ENCODE measurements at regions not wholly inside any gene's neighbourhood (a gene's known extent, or its start where the extent isn't known, plus 50 kb on each side); places are given as distances from the start of the nearest gene placed in this dataset.
"Not testable (repeated sequence)": the region's sequence is repeated elsewhere in the genome, so short reads cannot be mapped to it uniquely, and the experiment has no call there.

GRCh38 chr7:53413021-53413420 lies 377.6 kb downstream of the POM121L12 start:
- DNase-seq = no peak

DNA sequence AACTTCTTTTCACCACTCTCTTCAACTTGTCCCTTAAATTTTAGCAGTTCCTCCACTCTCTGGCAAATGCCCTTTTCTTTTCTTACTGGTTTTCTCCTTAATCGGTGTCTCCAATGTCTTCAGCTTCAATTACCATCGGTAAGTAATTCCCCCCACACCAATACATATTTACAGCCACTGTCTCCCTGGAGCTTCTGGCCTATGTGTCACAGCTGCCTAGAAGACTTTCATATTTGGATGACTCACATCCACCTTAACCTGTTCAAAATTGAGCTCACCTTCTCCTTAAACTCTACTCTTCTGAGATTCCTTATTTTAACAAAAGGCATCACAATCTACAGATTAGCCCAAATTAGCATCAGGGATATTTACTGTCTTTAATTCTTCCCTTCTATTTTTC lies 380.4 kb downstream of the POM121L12 start:
- DNase-seq = no peak

GRCh38 chr7:53418834-53419482 lies 383.5 kb downstream of the POM121L12 start:
- no peak for DNase-seq

DNA sequence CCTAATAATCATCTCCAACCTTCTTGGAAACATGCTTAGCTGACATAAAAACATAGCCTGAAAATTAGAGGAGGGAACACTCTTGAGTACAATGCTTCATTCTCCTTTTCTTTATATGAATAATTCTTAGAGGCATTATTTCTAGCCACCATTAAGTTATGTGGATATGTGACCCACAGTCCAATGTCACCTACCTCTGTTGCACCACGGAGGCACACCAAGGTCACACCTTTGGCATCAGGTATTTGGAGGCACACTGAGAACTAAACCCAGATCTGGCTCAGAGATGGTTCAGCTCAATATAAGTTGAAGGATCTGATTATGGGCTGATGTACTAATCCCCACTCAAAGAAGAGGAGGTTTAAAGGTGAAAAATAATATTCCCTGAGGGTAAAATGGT lies 385.1 kb downstream of the POM121L12 start:
- no peak for DNase-seq

DNA sequence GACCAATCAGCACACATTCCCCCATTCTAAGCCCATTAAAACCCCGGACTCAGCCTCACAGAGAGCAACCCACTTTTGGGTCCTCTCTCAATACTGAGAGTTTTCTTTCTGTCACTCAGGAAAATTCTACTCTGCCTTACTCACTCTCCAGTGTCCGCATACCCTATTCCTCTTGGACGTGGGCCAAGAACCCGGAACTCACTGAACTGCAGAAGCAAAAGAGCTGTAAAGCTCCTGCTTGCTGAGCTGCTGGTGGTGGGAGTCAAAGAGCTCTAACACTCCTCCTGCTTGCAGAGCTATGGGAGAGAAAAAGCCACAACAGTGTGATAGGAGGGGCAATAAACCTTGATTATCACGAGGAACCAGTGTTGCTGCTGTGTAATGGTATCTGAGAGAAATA lies 386.9 kb downstream of the POM121L12 start:
- no peak for DNase-seq

DNA sequence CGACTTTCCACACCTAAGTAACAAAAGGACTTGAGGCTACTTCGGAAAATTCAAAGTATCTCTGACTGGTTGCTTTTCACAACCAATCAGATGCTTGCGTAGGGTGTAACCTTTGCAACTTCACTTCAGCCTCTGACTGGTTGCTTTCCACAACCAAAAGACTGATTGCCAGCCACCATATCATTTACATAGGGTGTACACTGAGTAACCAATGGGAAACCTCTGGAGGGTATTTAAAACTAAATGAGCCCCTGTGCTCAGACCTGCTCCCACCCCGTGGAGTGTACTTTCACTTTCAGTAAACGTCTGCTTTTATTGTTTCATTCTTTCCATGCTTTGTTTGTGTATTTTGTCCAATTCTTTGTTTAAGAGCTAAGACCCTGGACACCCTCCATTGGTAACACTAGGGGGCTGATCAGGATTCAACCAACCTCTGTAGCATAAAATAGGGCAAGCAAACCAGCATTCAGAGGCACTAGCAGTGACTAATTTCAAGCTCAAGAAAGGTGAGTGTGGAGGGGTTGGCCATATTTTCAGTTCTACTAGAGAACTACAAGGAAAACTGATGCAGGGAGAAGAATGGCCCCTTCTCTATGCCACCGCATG lies 390.8 kb downstream of the POM121L12 start:
- DNase-seq = no peak

- no peak for DNase-seq
Observed at GRCh38 chr7:53428045-53428444, 392.6 kb downstream of the POM121L12 start.

DNA sequence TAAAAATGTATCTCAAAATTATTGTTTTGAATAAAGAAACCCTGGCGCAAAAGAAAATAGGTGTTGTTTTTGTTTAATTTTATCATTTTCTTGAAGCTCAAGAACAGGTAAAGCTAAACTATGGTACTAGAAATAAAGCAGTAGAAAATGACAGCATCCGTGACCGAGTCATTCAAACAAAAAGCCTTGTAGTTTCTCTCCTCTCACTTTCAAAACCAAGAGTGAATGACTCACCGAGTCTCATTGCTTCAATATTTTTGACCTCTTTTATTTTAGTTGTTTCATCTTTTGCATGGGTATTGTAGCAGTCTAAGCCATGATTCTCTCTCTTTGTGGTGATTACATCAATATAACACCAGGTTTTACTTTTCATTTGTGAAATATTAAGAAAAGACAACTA lies 396.5 kb downstream of the POM121L12 start:
- DNase-seq = no peak

- no peak for DNase-seq
Observed at GRCh38 chr7:53437336-53437735, 401.9 kb downstream of the POM121L12 start.

DNA sequence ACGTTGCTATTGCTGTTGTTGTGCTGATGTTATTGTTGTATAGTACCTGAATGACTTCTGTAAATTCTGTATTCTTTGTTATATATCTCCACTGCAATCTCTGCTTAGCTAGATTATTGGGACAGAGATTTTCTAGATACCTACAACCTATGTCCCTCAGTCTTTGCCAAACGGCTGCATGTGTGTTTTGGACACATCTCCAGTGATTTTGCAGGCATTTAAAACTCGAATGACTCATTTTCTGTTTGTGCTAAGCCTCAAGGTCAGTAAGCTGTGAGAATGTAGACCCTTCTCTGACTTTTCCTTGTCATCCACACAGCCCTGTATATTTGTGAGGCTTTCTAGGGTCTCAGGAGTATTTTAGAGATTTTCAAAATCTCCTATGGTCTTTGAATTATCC lies 410.7 kb downstream of the POM121L12 start:
- DNase-seq = no peak

DNA sequence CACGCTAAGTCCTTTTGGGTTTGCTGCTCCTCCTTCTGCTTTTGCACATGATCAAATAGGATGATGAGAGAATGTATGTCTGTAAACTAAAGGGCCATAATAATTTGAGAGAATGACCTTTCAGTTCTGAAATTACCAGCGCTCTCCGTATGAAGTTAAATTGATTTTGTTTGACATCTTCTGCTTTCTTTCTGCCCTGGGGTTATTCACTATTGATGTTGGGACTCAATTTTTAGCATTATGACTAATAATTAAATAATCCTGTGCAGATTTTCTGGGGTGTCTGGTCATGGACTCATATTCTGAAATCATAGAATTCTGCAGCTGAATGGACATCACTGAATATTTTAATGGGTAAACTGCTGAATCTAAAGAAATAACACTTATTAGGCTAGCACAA lies 423.2 kb downstream of the POM121L12 start:
- no peak for DNase-seq

- no peak for DNase-seq
Observed at GRCh38 chr7:53466371-53466770, 430.9 kb downstream of the POM121L12 start.

- no peak for DNase-seq
Observed at GRCh38 chr7:53470336-53470970, 435.0 kb downstream of the POM121L12 start.

- no peak for DNase-seq
Observed at GRCh38 chr7:53473371-53473770, 437.9 kb downstream of the POM121L12 start.

DNA sequence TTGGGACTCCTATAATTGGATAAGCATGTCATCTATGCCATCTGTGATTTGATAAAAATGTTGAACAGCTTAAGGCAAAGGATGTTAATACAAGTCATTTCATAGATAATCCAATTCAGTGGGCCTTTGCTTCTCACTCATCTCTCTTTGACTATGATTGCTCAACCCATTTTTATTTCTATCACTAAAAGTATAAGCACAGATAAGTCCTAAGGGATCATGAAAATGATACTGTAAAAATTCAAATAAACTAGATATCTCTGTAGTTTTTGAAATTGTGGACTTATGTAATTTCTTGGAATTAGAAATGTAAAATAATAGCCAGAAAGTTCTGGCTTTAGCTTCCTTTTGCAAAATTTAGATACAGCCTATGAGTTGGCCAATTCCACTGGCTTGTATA lies 440.3 kb downstream of the POM121L12 start:
- no peak for DNase-seq

- no peak for DNase-seq
Observed at GRCh38 chr7:53476566-53476965, 441.1 kb downstream of the POM121L12 start.

DNA sequence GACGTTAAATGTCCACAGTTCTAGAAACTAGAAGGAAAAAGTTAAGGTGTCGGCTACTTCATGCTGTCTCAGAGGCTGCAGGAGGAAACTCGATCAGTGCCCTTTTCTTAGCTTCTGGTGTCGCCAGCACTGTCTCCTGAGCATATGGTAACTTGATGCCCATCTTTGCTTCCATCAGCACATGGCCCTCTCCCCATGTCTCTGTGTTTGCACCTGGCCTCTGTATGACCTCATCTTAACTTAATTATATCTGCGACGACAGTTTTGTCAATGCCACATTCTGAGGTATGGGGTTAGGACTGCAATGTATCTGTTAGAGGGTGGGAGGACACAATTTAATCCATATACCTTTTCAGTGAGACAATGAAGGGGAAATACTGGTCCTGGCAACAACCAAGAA lies 449.9 kb downstream of the POM121L12 start:
- DNase-seq = no peak

- DNase-seq = no peak
Observed at GRCh38 chr7:53491051-53491450, 455.6 kb downstream of the POM121L12 start.

- DNase-seq = not testable (repeated sequence)
Observed at GRCh38 chr7:53495181-53495580, 459.7 kb downstream of the POM121L12 start.

DNA sequence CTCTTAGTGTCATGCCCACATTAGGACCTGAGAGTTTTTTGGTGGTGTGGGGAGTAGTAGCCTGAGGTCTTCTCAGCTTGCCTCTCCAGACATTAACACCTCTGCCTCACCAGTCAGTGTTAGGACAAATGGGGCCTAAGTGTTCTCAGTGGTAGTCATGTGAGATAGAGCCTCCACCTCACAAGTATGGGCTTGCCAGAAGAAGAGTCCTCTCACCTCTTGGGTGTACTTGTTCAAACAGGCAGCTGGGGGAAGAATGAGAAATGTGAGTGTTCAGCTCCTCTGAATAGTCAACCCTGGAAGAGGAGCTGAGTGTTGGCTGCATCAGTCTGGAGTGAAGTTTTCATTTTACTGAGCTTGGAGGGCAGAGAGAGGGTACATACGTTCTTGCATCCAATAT lies 464.6 kb downstream of the POM121L12 start:
- no peak for DNase-seq

DNA sequence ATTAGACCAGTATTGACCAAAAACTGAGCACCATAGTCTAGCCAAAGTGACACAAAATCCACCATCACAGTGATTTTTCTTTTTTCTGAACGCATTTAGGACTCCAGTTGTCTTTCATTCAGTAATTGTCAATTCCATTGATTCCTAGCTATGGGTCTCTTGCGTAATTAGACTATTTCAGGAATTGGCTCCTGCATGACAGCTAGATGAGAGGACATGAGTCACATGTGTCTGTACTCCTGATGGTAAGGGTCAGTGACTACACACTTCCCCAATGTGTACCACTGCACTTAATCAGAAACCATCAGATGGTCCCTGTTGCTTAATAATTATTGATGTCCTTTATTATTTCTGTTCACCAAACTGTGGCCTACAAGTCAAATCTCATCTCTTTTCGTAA lies 469.5 kb downstream of the POM121L12 start:
- no peak for DNase-seq

DNA sequence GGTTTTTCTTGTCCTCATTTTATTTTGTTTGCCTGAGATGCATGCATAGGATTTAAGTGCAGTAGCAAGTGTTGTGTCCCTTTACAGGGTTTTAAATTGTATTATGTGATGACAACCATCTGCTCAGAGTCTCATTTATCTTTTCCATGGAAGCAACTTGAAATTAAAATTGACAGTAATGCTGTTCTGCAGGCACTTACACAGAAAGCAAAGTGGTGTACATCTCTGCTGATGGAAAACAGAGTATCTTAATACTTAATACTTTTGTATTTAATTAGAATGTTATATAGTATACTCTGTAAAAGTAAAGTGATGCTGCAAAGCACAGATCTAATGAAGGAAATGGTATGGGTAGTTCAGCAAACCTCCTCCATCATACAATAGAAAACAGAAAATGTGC lies 482.9 kb downstream of the POM121L12 start:
- no peak for DNase-seq

GRCh38 chr7:53520841-53521240 lies 485.4 kb downstream of the POM121L12 start:
- DNase-seq = no peak

DNA sequence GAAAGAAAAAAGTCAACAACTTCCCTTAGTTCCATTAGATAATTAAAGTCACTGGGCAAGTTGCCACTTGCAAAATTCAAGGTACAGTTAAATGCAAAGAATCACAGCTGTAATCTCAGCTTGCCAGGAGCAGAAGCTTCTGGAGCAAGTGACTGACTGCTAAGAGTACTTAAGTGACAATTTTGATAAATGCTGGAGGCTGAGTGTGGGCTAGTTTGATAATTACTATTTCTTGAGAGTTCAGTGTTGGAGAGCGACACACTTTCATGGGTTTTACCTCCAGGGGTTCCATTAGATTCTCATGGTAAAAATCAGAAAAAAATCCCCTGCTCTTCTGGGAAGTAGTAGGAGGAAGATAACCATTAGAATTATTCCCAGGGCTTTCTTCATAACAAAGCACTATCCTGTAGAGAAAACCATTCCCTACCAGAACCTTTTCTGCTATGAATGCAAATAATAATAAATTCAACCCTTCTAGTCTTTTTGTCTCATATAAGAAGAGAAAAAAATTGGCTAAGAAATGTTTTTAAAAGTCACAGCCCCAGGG lies 486.3 kb downstream of the POM121L12 start:
- DNase-seq = no peak
